ENCODE measurements at regions not wholly inside any gene's neighbourhood (a gene's known extent, or its start where the extent isn't known, plus 50 kb on each side); places are given as distances from the start of the nearest gene placed in this dataset.

GRCh38 chr15:89400116-89400781 lies 65.6 kb upstream of the POLG start:
- DNase-seq (ENCODE audit: low read depth in 4 of 4, low spot score in 1 of 4), result no peak

GRCh38 chr15:89399238-89400115 lies 64.9 kb upstream of the POLG start:
- DNase-seq (ENCODE audit: low read depth in 4 of 4, low spot score in 1 of 4), result peak in 1 of 4 experiments; percentile 36

- no peak for DNase-seq (ENCODE audit: low read depth in 4 of 4, low spot score in 1 of 4)
Measured at GRCh38 chr15:89398896-89399237, 64.2 kb upstream of the POLG start.

- DNase-seq (ENCODE audit: low read depth in 4 of 4, low spot score in 1 of 4), result no peak
Measured at GRCh38 chr15:89397653-89398023, 63.0 kb upstream of the POLG start.

GRCh38 chr15:89396723-89397652 lies 62.4 kb upstream of the POLG start:
- no peak for DNase-seq (ENCODE audit: low read depth in 4 of 4, low spot score in 1 of 4)

GRCh38 chr15:89395996-89396395 lies 61.4 kb upstream of the POLG start:
- no peak for DNase-seq (ENCODE audit: low read depth in 4 of 4, low spot score in 1 of 4)

GRCh38 chr15:89395461-89395871 lies 60.8 kb upstream of the POLG start:
- DNase-seq (ENCODE audit: low read depth in 4 of 4, low spot score in 1 of 4), result no peak

GRCh38 chr15:89395031-89395430 lies 60.4 kb upstream of the POLG start:
- no peak for DNase-seq (ENCODE audit: low read depth in 4 of 4, low spot score in 1 of 4)

GRCh38 chr15:89393056-89393455 lies 58.4 kb upstream of the POLG start:
- DNase-seq (ENCODE audit: low read depth in 4 of 4, low spot score in 1 of 4), result no peak

GRCh38 chr15:89391685-89392257 lies 57.1 kb upstream of the POLG start:
- DNase-seq (ENCODE audit: low read depth in 4 of 4, low spot score in 1 of 4), result no peak

- no peak for DNase-seq (ENCODE audit: low read depth in 4 of 4, low spot score in 1 of 4)
Measured at GRCh38 chr15:89389841-89390603, 55.4 kb upstream of the POLG start.

- no peak for DNase-seq (ENCODE audit: low read depth in 4 of 4, low spot score in 1 of 4)
Measured at GRCh38 chr15:89387140-89387903, 52.7 kb upstream of the POLG start.

GRCh38 chr15:89385596-89386331 lies 51.1 kb upstream of the POLG start:
- no peak for DNase-seq (ENCODE audit: low read depth in 4 of 4, low spot score in 1 of 4)

Measured in stimulated activated CD4-positive, alpha-beta T cell treated with anti-CD3 and anti-CD28 coated beads, Interleukin-1b, Interleukin-23, amount 100 ng/mL, for 24 hours (primary cell).